Head of caudate nucleus (tissue), 42 donors: ENCODE measurements at regions not wholly inside any gene's neighbourhood (a gene's known extent, or its start where the extent isn't known, plus 50 kb on each side); places are given as distances from the start of the nearest gene placed in this dataset.

Source experiments
- DNase-seq, 42 donors: peaks; one replicate each; pipeline versions ENCODE4 v3.0.0 to v3.0.0-alpha.2; 2020 to 2021; ENCODE audit warnings: mixed read lengths in 7 of 42
- intact Hi-C: fragments of 100-400 bp; cut with DNase I; formaldehyde crosslinking; loops from one replicate; pipeline ENCODE4 v1.15.0; 2022

DNA sequence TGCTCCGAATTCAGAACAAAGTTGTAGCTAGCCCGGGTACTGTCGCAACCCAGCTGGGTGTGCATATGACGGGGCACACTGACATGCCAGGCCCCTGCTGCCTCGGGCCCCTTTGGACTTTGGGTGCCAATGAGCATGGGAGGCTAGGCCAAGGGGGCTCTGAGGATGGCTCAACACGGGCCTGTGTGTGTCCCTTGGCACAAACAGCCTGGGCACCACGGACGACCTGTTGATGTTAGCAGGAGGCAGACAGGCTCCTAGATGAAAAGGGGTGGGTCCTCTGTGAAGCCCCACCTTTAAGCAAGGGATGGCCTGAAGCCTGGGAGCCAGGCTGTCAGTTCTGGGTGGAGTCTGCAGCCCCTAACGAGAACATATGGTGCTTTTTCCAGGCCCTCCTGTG is 1688.2 kb downstream of the EFNA5 start:
- intact Hi-C loops = no loop called here
- no peak for DNase-seq

DNA sequence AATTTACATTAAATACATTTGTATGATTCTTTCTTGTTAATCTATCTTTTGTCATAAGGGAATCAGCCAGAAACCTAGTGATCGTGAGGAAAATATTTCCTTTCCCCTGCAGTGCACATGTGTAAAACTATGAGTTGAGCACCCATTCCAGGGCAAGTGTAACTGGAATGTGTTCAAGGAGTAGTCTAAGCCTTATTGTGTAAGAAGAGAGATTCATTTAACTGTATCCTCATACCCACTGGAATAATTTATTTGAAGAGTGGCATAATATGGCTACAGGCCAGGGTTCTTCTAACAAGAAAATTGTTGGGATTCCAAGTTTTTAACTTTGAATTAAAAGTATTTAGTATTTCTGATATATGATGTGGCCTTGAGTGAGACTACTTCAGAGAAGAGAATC is 1692.7 kb downstream of the EFNA5 start:
- no peak for DNase-seq
- intact Hi-C loops = no loop called here

DNA sequence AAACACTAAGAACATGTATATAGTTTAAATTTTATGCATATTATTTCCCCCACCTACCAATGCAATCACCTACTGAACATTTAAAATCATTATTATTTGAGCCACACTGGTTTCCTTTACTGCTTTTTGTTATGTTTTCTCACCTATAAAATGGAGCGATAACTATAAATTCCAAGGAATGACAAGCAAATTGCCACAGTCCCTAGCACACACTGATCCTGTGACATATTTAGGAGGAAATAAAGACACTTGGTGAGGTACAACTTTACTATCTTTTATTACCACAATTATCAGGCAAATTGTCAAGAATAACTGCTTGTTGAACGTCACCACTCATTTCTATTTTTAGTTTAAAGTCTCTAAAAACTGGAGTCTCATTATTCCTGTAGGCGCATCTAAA is 1693.6 kb downstream of the EFNA5 start:
- no peak for DNase-seq
- intact Hi-C loops = no loop called here

DNA sequence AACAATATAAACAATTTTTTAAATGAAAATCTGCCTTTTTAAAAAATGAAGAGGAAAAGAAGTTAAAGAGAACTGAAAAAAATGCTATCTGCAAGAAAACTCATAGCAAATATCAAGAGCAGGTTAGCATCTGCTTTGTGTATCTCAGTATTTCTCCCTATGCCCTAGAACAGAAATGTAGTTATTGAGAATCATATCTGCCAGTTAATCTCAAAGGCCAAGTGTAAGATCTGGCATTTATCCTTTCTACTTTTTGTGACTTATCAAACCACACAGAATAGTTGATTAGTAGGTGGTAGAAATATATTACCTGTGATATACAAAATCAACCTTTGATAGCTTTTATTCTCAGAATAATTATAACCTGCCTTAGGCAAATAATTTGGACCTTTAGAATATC is 1699.8 kb downstream of the EFNA5 start:
- intact Hi-C loops = no loop called here
- DNase-seq = no peak

DNA sequence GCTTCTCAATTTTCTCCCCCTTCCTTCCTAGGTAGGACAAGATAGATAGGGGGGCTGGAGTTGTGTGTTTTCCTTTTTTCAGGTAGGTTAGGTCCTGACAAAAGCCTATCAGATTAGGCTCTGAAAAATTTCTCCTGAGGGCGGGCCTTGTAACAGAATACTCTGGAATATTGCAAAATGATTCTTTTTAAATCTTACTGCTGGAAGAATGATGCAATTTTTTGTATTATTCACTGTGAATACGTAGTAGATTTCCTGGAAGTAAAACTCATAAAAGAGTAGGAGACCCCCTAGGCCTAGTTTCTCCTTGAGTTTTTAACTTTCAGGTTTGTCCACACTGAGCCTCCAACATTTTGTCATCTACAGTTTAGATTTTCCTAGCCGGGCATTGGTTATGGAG is 1701.8 kb downstream of the EFNA5 start:
- intact Hi-C loops = no loop called here
- no peak for DNase-seq

DNA sequence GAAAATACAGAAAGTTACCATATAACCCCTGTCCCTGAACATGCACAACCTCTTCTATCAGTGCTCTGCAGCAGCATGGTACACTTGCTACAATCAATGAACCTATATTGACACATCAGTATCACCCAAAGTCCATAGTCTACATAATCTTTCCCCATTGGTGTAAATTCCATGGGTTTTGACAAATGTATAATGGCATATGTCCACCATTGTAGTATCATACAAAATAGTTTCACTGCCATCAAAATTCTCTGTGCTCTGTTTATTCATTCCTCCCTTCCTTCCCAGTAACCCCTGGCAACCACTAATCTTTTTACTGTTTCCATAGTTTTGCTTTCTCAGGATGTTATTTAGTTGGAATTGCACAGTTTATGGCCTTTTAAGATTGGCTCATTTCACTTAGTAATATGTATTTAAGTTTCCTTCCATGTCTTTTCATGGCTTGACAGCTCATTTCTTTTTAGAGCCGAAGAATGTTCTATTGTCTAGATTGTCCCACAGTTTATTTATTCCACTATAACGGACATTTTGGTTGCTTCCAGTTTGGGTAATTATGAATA is 1707.0 kb downstream of the EFNA5 start:
- no peak for DNase-seq
- intact Hi-C loops = no loop called here

DNA sequence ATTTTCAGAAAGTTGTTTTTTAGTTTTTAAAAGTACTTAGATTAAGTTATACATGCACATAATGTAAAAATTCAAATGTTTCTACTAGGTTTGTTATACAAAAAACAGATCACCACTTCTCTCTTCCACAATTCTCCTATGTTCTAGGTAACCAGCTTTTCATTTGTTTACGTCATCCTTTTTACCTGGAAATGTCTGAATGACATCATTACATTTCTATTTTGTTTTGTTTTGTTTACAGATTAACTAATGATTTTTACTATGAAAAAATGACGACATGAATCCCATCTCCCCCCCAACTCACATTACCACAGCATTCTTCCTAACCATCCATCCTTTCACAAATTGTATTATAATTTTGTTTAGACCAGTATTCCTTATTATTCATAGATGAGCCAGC is 1709.2 kb downstream of the EFNA5 start:
- intact Hi-C loops = no loop called here
- DNase-seq = no peak

DNA sequence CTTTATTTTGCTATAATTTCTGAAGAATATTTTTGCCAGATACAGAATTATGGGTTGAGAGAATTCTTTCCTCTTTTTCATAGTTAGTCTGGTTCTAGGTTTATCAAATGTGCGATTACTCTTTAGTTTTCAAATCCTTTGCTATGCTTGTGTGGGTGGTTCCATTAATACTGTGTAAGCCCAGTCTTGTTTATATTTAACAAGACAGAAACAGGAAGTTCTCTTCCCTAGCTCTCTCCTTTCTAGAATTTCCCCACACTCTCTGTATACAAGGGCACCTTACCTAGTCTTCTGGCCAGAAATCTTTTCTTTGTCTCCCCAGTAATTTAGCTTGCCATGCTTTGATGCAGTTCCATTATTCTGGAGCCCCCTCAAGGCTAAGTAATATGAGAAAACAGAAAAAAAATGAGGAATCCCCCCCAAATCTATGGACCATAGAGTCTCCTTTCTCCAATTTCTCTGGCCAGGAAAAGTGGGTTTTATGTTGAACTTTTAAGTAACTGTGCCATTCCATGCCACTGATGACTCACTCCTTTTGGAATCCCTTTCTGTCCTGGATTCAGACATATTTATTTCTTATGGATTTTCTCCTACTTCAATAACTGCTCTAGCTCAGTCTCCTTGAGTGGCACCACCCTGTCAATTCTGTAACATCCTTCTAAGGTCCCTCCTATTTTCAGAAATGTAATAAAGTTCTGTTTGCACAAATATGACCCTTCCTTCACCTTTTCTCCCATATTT is 1714.1 kb downstream of the EFNA5 start:
- DNase-seq = no peak
- intact Hi-C loops = no loop called here

DNA sequence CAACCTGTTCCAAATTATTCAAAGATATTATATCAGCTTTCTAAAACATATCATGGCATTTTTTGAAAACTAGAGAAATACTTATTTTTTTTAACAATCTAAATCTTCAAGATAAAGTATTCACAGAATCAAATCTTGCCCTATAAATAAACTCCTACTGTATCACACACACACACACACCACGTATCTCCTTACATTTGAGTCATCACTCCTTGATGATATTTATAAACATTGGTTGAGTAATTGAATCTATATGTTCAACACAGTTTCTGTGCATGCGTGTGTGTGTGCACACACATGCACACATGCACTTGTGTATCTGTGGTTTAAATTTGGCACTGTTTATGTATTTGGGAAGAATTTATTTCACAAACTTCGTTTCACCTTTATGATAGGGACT is 1716.4 kb downstream of the EFNA5 start:
- DNase-seq = no peak
- intact Hi-C loops = no loop called here

DNA sequence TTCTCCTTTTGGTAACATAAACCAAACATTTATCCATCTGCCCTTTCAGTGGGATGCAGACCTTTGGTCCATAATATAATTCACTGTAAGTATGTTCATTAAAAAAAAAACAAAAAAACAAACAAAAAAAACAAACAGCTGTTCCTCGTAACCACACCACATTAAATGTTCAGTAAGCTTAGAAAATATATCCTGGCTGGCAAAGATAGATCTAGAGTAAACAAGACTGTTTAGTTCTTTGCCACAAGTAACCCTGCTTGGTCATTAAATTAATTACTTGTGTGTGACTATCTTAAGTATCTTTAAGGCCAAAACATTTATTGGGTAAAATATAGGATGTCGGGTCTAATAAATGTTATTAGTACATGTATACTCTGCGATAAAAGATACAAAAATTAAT is 1717.1 kb downstream of the EFNA5 start:
- intact Hi-C loops = no loop called here
- no peak for DNase-seq

DNA sequence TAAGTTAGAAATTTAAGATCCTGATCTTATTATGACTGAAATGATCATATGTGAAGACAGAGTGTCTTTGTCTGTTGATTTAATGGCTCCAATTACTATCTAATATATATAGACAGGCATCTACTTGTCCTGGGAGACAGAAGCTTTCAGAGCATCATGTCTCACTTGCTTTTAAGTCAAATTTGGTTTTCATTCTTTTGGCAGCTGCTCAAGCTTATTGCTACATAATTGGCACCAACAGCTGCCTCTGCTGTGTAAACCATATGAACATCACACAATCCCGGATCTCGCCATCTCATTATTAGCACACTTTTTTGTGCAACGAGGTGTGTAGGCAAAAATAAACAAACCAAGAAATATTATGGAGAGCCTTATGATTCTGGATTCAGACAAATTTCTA is 1717.9 kb downstream of the EFNA5 start:
- intact Hi-C loops = no loop called here
- DNase-seq = no peak

DNA sequence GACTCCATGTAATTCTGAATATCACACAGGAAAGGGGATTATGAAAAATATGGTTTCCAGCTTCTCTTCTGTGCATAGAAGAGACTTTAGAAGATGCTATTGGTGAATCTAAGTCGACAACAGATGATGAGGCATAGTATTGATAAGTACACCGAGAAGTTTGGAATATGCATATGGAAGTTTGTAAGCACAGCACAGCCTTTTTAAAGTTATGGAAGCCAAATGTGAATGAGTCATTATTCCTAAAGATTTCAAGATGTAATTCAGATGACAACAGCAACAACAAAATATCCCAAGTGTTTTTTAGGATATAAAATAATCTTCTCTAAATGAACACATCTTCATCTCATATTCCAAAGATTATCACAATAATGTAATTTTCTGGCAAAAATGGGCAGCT is 1723.3 kb downstream of the EFNA5 start:
- DNase-seq = no peak
- intact Hi-C loops = no loop called here

DNA sequence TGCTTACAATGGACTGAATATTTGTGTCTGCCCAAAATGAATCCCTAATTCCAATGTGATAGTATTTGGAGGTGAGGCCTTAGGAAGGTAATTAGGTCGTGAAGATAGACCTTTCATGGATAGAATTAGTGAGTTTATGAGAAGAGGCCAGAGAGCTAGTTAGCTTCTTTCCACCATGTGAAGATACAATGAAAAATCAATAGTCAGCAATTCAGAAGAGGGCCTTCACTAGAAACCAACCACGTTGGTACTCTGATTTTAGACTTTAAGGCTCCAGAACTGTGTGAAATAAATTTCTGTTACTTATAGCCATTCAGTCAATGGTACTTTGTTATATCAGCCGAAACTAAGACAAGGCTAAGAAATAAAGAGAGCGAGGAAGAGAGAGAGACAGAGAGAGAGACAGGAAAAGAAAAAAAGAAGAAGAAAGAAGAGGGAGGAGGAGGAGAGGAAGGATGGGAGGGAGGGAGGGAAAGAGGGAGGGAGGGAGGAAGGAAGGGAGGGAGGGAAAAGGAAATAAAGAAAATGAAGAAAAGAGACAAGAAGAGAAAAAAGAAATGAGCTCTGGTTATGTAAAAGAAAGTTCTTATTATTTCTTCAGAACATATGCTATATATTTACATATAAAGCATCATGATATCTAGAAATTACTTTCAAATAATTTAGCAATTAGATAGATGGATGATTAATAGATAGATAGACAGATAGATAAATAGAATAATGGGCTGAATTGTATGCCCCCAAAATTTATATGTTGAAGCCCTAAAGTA is 1725.3 kb downstream of the EFNA5 start:
- no peak for DNase-seq

DNA sequence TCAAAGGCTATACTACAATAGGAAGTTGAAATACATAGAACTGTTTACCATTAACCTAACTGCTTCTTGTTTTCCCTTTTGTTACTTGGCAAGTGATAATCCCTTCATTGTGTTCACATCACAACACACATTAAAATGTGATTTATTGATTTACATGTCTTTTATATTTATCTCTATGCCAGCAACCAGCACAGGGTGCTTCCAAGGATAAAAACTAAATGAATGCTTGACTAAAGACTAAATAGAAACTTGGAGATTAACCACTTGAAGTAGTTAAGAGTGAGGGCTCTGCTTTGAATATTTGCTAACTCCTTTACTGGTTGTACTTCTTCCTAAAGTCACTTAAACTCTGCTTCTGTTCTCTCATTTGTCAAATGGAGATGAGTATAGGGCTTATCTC is 1730.6 kb downstream of the EFNA5 start:
- intact Hi-C loops = no loop called here
- no peak for DNase-seq

More for the DNA sequence above, 1725.3 kb downstream of the EFNA5 start:
- intact Hi-C loops = no loop called here

DNA sequence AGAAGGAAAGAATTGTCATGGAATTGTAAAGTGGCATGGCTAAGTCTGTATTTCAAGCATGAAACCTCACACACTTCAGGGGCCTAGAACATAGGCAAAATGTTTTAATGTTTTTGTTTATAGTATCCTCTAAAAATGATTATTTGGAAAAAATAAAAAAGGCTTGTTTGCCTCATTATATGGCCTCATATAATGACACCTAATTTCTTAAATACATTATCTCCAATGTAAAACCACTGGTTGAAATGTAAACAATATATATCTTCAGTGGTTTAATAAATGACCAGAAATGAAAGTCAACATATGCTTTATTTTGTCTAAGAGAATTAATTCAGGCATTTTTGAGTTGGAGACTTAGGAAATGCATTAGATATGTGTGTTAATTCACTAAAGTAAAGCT is 1736.6 kb downstream of the EFNA5 start:
- DNase-seq = no peak
- intact Hi-C loops = no loop called here

DNA sequence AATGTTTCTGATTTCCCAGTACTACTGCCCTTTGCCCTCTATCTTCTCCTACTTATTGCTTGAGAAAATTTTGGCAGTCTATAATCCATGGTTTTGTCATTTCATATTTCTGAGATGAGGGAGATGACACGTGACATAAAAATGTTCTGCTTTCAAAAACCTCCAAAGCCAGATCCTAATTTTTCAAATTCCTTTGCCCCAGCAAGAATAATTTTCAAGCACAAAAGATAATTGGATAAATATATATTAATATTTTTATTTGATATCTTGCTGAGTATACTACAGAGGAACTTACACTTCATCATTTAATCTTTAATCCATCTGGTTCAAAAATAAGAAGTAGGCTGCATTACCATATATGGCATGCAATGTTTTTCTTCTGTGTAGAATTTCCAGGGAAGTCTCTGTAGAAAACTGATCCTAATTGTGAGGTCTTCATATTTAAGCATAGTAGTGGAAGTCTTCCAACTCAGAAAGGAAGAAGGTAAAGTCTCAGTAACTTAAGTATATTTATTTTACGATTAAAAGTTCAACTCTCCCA is 1738.8 kb downstream of the EFNA5 start:
- DNase-seq = no peak
- intact Hi-C loops = no loop called here

DNA sequence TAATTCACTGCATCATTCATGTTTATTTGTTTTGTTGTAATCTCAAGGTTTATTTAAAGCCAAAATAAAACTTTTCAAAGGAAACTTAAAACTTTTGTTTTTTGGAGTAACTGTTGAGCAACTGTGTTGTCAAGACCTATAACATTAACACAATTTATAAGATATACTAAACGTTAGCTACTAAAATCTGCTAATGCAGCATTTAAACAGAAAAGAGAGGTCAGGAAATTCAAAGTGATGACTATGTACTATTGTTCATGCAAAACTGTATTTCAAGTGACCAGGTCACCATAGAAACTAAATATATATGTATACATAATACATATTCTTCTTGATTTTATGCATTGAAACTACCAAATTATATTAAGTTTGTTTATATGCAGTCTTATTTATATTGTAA is 1740.9 kb downstream of the EFNA5 start:
- intact Hi-C loops = no loop called here
- no peak for DNase-seq

DNA sequence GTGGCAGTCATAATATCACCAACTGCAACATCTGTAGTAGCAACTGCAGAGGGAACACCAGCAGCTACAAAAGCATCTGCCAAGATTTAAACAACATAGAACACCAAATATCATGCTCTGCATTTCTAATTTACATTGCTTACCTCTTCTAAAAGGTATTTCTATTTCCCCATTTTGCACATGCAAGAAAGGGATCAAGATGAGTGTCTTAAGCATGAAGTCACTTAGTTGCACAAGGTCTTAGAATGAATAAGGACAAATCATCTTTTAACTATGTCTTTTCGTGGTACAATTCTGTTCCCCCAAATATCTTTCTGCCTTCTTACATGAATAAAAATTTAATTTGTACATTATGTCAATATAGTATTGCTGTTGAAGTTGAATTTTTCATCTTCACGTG is 1746.4 kb downstream of the EFNA5 start:
- intact Hi-C loops = no loop called here

DNA sequence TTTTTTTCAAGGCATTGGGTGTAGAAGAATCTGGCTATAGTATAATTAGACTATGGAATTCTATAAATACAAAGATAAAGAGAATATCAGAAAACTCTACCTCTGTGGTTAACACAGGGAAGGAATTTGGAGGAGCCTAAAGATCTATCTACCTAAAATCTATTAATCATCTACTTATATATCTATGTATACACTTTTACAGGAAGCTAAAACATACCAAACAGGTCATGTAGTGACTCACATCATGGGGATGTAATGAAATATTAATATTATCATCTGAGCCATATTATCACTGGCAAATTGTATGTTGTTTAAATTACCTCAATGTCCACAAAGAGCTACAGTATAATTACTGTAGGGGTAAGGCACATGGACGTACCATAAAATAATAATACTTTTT is 1748.2 kb downstream of the EFNA5 start:
- intact Hi-C loops = no loop called here
- no peak for DNase-seq

More for the DNA sequence above, 1746.4 kb downstream of the EFNA5 start:
- no peak for DNase-seq

DNA sequence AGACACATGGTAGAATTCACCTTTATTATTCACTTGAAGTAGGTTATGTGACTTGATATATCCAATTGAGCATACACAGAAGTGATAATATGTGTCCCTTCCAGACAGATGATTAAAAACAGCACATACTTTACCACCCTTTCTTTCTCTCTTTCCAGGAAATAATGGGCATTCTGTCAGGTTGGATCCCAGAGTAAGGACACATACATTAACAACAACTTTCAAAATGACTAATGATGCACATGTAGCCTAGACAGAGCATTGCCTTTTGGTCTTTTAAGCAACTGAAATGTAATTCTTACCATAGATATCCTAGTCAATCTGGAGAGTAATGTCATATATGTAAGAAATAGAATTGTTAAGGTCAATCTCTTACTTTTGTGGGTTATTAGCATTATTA is 1748.7 kb downstream of the EFNA5 start:
- DNase-seq = no peak
- intact Hi-C loops = no loop called here
